ENCODE measurements at regions not wholly inside any gene's neighbourhood (a gene's known extent, or its start where the extent isn't known, plus 50 kb on each side); places are given as distances from the start of the nearest gene placed in this dataset.
"Not testable (repeated sequence)": the region's sequence is repeated elsewhere in the genome, so short reads cannot be mapped to it uniquely, and the experiment has no call there.

DNA sequence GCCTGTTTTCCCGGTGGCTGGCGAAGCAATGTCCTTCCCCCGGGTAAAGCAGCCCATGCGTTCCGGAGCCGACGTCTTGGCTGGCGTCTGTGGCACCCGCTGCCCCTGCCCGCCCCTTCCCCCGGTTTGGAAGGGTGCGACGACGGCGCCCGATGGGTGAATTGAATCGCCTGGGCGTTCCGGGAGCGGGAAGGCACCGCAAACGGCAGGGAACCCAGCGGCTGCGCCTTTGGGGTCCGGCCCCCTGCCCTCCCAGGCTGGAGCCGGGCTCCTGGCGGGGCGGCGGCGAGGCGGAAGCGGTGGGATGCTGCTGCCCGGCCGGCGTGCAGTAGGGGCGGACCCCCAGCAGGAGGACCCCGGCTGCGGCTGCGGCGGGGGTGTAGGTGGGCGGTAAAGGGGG is 123.6 kb upstream of the RHOU start:
- not testable (repeated sequence) for DNase-seq

DNA sequence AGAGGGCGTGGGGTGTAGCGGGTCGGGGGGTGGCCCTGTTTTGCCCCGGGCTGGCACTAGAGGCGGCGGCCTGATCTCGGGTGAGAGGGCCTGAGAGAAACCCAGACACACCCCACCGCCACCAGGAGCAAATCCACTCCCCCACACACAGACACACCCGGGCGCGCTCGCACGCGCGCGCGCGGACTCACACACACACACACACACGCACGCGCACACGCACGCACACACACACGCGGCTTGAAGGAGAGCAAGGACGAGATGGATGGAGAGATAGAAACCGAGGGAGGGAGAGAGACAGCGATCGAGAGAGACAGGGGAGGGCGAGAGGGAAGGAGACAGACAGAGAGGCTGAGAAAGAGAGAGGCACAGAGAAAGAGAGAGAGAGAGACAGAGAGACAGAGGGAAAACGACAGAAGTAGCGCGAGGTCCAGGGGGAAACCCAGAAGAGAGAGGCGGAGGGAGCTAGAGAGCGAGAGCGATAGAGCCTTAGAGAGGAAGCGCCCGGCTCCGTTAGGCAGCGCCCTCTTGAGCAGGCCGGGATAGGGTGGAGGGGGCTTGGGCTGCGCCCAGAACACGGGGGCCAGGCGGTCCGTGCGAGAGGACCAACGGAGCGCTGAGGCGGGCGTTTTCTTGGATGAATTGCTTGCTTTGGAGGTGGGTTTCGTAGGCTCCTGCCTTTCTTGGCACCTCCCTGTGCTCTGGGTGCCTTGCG is 113.1 kb upstream of the RHOU start:
- not testable (repeated sequence) for DNase-seq

DNA sequence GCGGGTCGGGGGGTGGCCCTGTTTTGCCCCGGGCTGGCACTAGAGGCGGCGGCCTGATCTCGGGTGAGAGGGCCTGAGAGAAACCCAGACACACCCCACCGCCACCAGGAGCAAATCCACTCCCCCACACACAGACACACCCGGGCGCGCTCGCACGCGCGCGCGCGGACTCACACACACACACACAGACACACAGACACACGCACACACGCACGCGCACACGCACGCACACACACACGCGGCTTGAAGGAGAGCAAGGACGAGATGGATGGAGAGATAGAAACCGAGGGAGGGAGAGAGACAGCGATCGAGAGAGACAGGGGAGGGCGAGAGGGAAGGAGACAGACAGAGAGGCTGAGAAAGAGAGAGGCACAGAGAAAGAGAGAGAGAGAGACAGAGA is 108.8 kb upstream of the RHOU start:
- DNase-seq, result not testable (repeated sequence)

DNA sequence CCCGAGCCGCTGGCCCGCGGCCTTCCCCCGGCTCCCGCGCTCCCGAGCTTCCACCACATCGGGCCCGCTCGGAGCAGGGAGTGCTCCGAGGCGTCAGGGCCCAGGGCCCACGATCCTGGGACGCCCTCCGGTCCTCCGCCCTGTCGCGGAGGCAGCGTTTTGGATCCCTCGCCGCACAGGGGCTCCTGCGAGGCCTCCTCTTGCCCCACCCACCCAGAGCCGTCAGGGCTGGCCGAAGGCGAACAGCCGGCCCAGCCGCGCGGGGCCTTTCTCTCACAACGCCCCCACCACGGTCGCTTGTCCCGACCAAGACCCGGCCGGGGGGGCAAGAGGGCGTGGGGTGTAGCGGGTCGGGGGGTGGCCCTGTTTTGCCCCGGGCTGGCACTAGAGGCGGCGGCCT is 102.4 kb upstream of the RHOU start:
- DNase-seq, result not testable (repeated sequence)

DNA sequence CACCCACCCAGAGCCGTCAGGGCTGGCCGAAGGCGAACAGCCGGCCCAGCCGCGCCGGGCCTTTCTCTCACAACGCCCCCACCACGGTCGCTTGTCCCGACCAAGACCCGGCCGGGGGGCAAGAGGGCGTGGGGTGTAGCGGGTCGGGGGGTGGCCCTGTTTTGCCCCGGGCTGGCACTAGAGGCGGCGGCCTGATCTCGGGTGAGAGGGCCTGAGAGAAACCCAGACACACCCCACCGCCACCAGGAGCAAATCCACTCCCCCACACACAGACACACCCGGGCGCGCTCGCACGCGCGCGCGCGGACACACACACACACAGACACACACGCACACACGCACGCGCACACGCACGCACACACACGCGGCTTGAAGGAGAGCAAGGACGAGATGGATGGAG is 100.0 kb upstream of the RHOU start:
- not testable (repeated sequence) for DNase-seq

DNA sequence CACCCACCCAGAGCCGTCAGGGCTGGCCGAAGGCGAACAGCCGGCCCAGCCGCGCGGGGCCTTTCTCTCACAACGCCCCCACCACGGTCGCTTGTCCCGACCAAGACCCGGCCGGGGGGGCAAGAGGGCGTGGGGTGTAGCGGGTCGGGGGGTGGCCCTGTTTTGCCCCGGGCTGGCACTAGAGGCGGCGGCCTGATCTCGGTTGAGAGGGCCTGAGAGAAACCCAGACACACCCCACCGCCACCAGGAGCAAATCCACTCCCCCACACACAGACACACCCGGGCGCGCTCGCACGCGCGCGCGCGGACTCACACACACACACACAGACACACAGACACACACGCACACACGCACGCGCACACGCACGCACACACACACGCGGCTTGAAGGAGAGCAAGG is 97.8 kb upstream of the RHOU start:
- DNase-seq, result not testable (repeated sequence)

DNA sequence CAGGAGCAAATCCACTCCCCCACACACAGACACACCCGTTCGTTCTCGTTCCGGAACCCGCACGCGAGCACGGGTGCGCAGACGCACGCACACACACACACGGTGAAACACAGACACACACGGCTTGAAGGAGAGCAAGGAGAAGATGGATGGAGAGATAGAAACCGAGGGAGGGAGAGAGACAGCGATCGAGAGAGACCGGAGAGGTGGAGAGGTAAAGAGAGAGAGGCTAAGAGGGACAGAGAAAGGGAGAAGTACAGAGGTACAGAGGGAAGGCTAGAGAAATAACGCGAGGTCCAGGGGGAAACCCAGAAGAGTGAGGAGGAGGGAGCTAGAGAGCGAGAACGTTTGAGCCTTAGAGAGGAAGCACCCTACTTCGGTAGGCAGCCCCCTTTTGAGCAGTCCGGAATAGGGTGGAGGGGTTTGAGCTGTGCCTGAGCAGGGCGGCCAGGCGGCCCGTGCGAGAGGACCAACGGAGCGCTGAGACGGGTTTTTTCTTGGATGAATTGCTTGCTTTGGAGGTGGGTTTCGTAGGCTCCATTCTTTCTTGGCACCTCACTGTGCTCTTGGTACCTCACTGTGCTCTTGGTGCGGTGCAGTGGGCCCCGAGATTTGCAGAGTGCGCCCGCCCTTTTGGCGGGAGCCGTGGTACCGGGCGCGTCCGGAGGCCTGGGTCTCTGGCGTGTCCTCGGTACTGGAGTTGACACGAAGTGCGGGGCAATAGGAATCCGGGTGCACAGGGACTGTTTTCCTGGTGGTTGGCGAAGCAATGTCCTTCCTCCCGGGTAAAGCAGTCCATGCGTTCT is 88.4 kb upstream of the RHOU start:
- peak in 1 of 2 donors; percentile 7 for DNase-seq

DNA sequence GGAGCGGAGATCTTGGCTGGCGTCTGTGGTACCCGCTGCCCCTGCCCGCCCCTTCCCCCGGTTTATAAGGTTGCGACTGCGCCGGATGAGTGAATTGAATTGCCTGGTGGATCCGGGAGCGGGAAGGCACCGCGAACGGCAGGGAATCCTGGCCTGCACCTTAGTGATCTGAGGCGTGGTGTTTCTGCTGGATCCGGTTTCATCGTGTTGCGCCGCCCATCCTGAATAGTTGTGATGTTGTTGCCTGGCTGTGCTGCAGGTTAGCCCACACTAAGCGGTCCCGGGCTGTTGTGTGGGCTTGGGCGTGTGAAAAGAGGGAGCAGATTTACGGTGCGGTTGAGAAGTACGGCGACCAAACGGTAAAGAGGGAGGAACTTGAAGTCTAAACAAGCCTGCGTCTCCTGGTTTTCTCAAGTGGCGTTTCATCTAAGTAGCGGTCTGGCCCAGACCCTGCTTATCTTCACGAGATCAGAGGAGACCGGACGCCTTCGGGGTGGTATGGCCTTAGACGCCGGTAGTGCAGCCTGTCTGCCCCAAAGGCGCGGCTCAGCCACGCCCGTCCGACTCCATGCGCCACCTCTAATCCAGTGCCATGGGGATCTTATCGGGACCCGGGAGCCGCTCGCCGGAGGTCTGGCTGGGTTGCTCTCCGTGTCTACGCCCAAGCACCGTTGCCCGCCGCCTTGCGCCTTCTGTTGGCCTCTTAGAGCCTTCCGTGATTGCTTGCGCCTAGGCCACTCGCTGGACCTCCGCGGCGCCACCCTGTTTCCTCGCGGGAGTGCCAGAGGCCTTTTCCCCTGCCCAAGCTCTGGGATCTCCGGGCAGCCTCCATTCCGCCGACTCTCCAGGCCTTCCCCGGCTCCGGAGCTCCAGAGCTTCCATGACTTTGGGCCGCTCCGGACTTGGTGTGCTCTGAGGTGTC is 87.5 kb upstream of the RHOU start:
- peak in 1 of 2 donors; percentile 32 for DNase-seq

DNA sequence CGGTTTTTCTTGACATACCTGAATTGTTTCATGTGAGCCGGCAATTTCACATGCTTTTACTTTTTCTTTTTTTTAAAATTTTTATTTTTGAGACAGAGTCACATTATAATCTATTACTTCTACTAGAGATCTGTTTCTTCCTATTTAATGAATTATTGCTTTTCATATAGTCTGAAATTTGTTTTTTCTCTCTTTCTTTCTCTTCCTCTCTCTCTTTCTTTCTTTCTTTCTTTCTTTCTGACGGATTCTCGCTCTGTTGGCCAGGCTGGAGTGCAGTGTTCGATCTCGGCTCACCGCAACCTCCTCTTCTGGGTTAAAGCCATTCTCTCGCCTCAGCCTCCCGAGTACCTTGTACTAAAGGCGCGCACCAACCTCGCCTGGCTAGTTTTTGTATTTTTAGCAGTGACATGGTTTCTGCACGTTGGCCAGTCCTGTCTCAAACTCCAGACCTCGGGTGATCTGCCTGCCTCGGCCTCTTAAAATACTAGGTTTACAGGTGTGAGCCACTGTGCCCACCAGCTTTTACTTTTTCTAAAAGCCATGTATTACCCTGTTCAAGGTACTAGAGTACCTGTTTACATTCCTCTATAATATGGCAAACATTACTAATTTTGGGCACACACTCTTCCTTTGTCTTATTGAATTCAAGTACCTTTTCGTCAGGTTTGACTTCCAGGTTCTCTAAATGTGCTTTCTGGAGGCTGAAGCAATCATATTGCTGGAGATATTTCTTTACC is 86.5 kb upstream of the RHOU start:
- DNase-seq, result no peak

DNA sequence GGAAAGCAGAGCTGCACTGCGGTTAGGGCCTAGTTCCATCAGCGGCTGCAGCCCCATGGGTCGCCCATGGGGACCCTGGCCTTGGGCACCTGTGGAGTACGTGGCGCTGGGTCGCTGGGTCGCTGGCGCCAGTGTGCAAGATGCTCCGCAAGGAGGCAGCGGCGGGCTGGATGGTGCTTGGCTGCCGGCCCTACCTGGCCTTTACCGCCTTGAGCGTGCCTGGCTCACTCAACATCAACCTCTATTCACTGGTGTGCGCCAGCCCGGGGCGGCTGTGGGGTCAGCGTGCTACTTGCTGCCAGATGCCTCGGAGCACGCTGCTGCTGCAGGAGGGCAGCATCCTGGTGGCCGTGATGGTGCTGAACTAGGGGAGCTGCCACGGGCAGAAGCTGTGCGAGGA is 85.1 kb upstream of the RHOU start:
- no peak for DNase-seq

DNA sequence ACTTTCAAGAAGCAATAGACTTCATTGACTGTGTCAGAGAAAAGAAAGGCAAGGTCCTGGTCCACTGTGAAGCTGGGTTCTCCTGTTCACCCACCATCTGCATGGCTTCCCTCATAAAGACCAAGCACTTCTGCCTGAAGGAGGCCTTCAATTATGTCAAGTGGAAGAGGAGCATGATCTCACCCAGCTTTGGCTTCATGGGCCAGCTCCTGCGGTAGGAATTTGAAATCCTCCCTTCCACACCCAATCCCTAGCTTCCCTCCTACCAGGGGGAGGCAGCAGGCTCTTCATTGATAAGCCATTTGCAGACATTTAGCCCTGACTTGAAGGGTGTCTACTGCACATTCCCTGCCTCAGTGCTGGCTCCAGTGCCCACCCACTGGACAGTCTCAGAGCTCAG is 84.3 kb upstream of the RHOU start:
- DNase-seq, result no peak

DNA sequence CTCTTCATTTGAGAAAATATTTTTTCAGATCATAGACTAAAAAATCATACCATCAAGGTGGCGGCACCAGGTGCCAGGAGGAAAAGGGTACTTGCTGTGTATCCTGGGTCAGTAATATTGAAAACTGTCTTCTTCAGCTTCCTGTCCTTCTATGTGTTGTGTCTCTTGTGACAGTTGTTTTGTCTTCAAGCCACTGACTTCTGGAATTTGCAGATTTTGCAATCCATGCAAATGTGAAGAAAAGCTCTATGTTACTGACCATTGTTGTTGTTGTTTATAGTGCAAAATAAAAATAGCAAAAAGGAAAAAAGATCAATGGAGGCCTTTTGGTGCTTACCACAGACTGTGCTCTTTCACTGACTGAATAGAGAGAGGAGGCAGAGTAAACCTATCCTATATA is 83.2 kb upstream of the RHOU start:
- no peak for DNase-seq

DNA sequence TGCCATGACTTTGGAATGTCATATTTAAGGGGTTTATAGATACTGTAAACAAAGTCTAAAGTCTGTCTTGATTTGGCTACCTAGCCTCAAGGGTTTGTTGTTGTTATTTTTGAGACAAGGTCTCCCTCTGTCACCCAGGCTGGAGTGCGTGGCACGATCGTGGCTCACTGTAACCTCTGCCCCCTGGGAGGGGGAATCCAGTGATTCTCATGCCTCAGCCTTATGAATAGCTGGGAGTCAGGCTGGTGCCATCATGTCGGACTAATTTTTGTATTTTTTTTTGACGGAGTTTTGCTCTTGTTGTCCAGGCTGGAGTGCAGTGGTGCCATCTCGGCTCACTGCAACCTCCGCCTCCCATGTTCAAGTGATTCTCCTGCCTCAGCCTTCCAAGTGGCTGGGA is 82.2 kb upstream of the RHOU start:
- not testable (repeated sequence) for DNase-seq

DNA sequence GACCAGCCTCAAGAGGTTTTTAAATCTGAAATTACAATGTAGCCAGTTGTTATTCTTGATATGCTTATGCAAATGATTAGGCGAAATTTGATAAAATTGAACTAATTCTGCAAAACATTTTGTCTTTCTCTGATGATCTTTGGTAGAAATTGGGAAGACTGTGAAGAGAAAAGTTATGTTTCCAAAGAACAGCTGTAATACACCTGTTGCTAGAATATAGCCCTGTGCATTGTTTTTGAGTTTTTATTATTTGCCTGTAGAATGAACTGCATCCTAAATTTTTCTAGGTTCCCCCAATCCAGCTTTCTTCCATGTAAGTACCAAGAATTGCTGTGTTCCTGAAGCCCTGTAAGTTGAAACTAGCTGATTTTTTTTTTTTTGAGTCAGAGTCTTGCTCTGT is 81.5 kb upstream of the RHOU start:
- no peak for DNase-seq

DNA sequence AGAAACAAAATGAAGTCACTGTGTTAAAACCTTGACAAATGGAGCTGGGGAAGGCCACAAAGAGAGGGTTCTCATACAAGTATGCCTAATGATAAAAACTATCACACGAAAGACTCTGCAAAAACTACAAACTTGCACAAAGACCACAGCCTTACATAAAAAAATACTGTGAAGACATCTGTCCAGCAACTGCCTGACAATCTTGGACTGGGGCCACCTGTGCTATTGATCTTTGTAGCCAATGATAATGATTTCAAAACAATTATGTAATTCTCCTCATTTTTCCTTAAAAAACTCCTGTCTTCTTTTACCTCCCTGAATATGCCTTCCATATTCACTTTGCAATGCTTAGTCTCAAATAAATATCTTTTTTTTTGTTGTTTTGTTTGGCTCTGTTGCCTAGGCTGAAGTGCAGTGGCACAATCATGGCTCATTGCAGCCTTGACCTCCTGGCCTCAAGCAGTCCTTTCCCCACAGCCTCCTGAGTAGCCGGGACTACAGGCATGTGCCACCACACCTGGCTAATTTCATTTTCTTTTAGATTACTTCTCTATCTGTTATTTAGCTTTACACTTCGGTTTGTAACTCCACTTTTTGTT is 79.4 kb upstream of the RHOU start:
- no peak for DNase-seq

DNA sequence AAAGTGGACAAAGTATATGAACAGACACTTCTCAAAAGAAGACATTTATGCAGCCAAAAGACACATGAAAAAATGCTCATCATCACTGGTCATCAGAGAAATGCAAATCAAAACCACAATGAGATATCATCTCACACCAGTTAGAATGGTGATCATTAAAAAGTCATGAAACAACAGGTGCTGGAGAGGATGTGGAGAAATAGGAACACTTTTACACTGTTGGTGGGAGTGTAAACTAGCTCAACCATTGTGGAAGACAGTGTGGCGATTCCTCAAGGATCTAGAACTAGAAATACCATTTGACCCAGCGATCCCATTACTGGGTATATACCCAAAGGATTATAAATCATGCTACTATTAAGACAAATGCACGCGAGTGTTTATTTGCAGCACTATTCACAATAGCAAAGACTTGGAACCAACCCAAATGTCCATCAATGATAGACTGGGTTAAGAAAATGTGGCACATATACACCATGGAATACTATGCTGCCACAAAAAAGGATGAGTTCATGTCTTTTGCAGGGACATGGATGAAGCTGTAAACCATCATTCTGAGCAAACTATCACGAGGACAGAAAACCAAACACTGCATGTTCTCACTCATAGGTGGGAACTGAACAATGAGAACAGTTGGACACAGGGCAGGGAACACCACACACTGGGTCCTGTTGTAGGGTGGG is 73.1 kb upstream of the RHOU start:
- not testable (repeated sequence) for DNase-seq

DNA sequence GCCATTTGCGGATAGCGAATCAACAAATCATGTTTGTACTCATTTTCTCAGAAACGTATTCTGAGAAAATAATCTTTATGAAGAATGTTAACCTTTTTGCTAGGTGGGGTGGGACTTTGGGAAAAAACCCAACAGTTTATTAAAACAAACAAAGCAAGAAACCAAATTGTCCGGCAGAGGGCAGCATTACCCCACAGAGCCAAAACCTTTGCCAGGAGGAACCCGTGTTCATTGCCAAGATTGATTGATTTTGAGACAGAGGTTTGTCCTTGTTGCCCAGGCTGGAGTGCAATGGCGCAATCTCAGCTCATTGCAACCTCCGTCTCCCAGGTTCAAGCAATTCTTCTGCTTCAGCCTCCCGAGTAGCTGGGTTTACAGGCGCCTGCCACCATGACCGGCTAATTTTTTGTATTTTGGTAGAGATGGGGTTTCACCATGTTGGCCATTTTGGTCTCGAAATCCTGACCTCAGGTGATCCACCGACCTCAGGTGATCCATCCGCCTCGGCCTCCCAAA is 70.8 kb upstream of the RHOU start:
- DNase-seq, result peak; percentile 85

DNA sequence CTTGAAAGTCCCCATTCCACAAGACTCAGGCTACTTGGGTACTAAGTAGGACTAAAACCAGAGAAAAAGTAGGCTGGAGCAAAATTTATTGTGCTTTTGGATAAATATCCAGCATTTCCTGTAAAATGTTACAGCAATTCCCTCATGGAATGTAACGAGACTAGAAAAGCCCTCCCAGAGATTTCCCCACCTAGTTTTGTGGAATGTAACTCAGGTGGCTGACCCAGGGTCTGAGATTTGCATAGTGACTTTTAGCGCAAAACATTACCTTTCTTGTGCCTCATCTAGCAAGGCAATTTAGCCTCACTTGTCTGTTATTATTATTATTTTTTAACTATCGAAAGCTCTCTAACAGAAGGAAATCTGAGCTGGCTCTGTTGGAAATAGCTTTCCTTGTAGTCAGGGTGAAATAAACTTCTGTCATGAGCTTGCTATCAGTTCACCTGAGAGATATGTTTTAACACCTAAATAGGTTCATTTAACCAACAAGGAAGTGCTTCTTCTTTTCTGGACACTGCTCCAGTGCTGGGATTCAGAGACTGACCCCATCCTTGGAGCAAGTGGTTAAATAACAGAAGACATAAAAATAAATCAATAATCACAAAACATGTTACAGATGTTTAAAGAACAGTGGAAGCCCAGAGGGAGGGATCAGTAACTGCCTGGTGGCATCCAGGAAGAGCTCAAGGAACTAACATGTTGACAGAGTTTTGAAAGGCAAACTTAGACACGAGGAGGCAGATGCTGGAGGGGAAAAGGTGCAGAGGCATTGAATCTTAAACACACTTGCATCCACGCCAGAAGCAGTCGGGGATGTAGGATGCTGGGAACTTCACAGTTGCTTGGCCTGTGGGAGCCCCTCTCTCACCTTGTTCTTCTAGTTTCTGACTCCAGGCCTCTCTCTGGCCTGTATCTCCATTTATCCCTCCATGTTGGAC is 68.3 kb upstream of the RHOU start:
- no peak for DNase-seq

DNA sequence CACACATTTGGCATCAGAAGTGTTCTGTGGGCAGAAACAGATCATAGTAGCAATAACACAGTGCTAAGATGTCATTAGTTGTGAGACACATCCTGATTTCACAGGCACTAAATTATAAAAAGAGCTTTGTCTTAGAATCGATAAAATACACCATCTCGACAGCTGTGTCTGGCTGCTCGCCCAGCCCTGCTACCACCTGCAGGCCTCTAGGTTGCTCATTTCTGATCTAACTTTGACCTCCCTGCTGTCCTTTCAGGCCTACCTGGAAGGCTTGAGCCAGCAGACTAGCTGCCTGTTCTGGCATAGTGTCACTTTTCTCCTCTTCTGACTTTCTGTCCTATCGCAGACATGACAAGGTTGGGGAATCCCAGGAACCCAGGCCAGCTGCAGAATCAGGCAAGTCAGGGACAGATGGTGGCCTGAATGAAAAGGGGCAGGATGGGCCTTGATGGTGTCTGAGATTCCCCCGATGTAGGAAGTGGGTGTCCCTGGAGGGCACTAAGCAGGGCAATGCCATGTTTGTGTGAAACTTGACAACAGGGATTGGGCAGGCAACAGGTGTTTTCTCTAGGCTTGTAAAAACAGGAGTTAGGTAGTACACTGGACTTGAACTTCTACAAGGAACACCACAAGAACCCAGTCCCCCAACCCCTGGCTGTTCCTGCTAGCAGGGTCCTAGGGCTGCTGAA is 66.6 kb upstream of the RHOU start:
- no peak for DNase-seq
